Thyroid gland (tissue), 4 donors: ENCODE measurements at regions not wholly inside any gene's neighbourhood (a gene's known extent, or its start where the extent isn't known, plus 50 kb on each side); places are given as distances from the start of the nearest gene placed in this dataset.

Experiments used
- DNase-seq, 2 donors: peaks; one replicate each; pipeline ENCODE4 v3.0.0-alpha.2; 2019
- H3K27ac ChIP-seq, 3 donors: fragments of 200-600 bp; sonication (generic); 1 replicate in 2 of 3; 2 replicates in 1 of 3; pipeline ENCODE4 v1.5.1; 2016 to 2019; ENCODE audit warnings: mild to moderate bottlenecking in 1 of 3, moderate library complexity in 1 of 3
- H3K27me3 ChIP-seq: fragments of 200-600 bp; sonication (generic); one replicate; pipeline ENCODE4 v1.5.1; 2019
- H3K36me3 ChIP-seq, 2 donors: fragments of 200-600 bp; sonication (generic); one replicate each; pipeline ENCODE4 v1.5.1; 2016 to 2019
- H3K4me1 ChIP-seq, 2 donors: fragments of 200-600 bp; sonication (generic); one replicate each; pipeline ENCODE4 v1.5.1; 2017 to 2019
- H3K4me3 ChIP-seq, 3 donors: fragments of 200-600 bp; sonication (generic); replicated peaks in 1 of 3; 1 replicate in 2 of 3; 2 replicates in 1 of 3; pipeline ENCODE4 v1.5.1; 2016; ENCODE audit warnings: mild to moderate bottlenecking in 1 of 3
- H3K9me3 ChIP-seq: fragments of 200-600 bp; sonication (generic); one replicate; pipeline ENCODE4 v1.5.1; 2017
- CTCF ChIP-seq, 6 experiments: fragments of 200-600 bp in 3 of 6; fragments of 450-650 bp in 3 of 6; sonication (generic) in 3 of 6; IDR thresholded peaks; one replicate each; pipeline ENCODE4 v1.5.1; 2016 to 2019; ENCODE audit warnings: antibody characterized with exemption in 6 of 6, mild to moderate bottlenecking in 2 of 6, inconsistent platforms in 1 of 6, moderate library complexity in 1 of 6
- POLR2A ChIP-seq, 2 donors: fragments of 450-650 bp; IDR thresholded peaks; one replicate each; pipeline ENCODE4 v1.6.1; 2017; ENCODE audit warnings: antibody characterized with exemption in 2 of 2, mild to moderate bottlenecking in 2 of 2, moderate library complexity in 1 of 2
- WGBS, 2 donors: methylation state at CpG; one replicate each; pipeline ENCODE4 v1.1.5; 2017; 5-methylcytosine and 5-hydroxymethylcytosine counted together
- intact Hi-C: fragments of 100-400 bp; cut with DNase I; formaldehyde crosslinking; loops from one replicate; pipeline ENCODE4 v1.15.1; 2023

- 67 to 91% methylated on average over 1 of the region's 1 CpG for WGBS, 2 donors
- intact Hi-C loops: no loop called here
- no peak overlapping the region for H3K4me3 ChIP-seq
- no peak for DNase-seq
- no peak overlapping the region for H3K27ac ChIP-seq
- TF ChIP-seq CTCF (IDR thresholded peaks at IDR 0.05) (no peak), POLR2A (IDR thresholded peaks at IDR 0.05) (no peak)
- H3K4me1 ChIP-seq: no peaks in the 10 kb centered on the region
- no peaks in the 10 kb centered on the region for H3K36me3 ChIP-seq
- no peaks in the 10 kb centered on the region for H3K27me3 ChIP-seq
- H3K9me3 ChIP-seq: no peaks in the 10 kb centered on the region
These were observed 289.5 kb downstream of the SMARCA1 start for GRCh38 chrX:129233786-129234185.

- Histone ChIP-seq H3K9me3 (no peaks in the 10 kb centered on the region), H3K4me1 (no peaks in the 10 kb centered on the region), H3K27me3 (no peaks in the 10 kb centered on the region), H3K36me3 (no peaks in the 10 kb centered on the region), H3K27ac (no peak overlapping the region), H3K4me3 (no peak overlapping the region)
- WGBS, 2 donors: 69% methylated on average over 5 of the region's 5 CpGs
- TF ChIP-seq CTCF (IDR thresholded peaks at IDR 0.05) (no peak), POLR2A (IDR thresholded peaks at IDR 0.05) (no peak)
- intact Hi-C loops: no loop called here
- no peak for DNase-seq
These were observed 292.3 kb downstream of the SMARCA1 start for GRCh38 chrX:129230850-129231512.

GRCh38 chrX:129230168-129230567 lies 293.1 kb downstream of the SMARCA1 start:
- no peak for TF ChIP-seq POLR2A (IDR thresholded peaks at IDR 0.05)
- WGBS, 2 donors: 81 to 83% methylated on average over 1 of the region's 1 CpG
- Histone ChIP-seq H3K9me3 (no peaks in the 10 kb centered on the region), H3K27me3 (no peaks in the 10 kb centered on the region), H3K4me1 (no peaks in the 10 kb centered on the region), H3K27ac (no peak overlapping the region), H3K4me3 (no peak overlapping the region), H3K36me3 (no peaks in the 10 kb centered on the region)
- no peak for DNase-seq
- intact Hi-C loops: no loop called here

- Histone ChIP-seq H3K27ac (no peak overlapping the region), H3K4me1 (no peaks in the 10 kb centered on the region), H3K27me3 (no peaks in the 10 kb centered on the region), H3K4me3 (no peak overlapping the region), H3K9me3 (no peaks in the 10 kb centered on the region), H3K36me3 (no peaks in the 10 kb centered on the region)
- intact Hi-C loops: no loop called here
- DNase-seq: no peak
- TF ChIP-seq POLR2A (IDR thresholded peaks at IDR 0.05): no peak
- WGBS, 2 donors: 78 to 83% methylated on average over 2 of the region's 2 CpGs
These were observed 295.9 kb downstream of the SMARCA1 start for GRCh38 chrX:129227366-129227765.

- no peaks in the 10 kb centered on the region for H3K4me1 ChIP-seq
- H3K9me3 ChIP-seq: no peaks in the 10 kb centered on the region
- H3K4me3 ChIP-seq: no peak overlapping the region
These were observed 329.9 kb downstream of the SMARCA1 start for GRCh38 chrX:129193357-129193756.

More at GRCh38 chrX:129193357-129193756, 329.9 kb downstream of the SMARCA1 start:
- Histone ChIP-seq H3K27me3 (no peaks in the 10 kb centered on the region), H3K27ac (no peak overlapping the region), H3K36me3 (no peaks in the 10 kb centered on the region)
- no peak for DNase-seq
- no peak for TF ChIP-seq POLR2A (IDR thresholded peaks at IDR 0.05)
- TF ChIP-seq CTCF (IDR thresholded peaks at IDR 0.05): no peak
- intact Hi-C loops: no loop called here
- WGBS, 2 donors: 70 to 86% methylated on average over 2 to 3 of the region's 4 CpGs
